HFFc6 (cell line): ENCODE measurements at regions not wholly inside any gene's neighbourhood (a gene's known extent, or its start where the extent isn't known, plus 50 kb on each side); places are given as distances from the start of the nearest gene placed in this dataset.
A peak's percentile ranks its signal among the peaks of the same experiment; 100 is the strongest.

ENCODE experiments used
- DNase-seq: peaks from one replicate; pipeline ENCODE4 v3.0.0-alpha.2; 2018
- H3K27ac Mint-ChIP-seq: 2 replicates; pipeline ENCODE4 v1.8.0; 2020; ENCODE audit warnings: mild to moderate bottlenecking, mixed read lengths
- H3K27me3 Mint-ChIP-seq: 2 replicates; pipeline ENCODE4 v1.8.0; 2021; ENCODE audit warnings: mild to moderate bottlenecking, moderate library complexity, mixed read lengths; ENCODE audit not compliant: insufficient read depth
- H3K36me3 Mint-ChIP-seq: 2 replicates; pipeline ENCODE4 v1.8.0; 2021; ENCODE audit warnings: low read depth, mixed read lengths
- H3K4me1 Mint-ChIP-seq: 2 replicates; pipeline ENCODE4 v1.8.0; 2020; ENCODE audit warnings: low read depth, mixed read lengths
- H3K4me3 Mint-ChIP-seq: 2 replicates; pipeline ENCODE4 v1.8.0; 2020; ENCODE audit warnings: mild to moderate bottlenecking, moderate library complexity, mixed read lengths
- H3K9me3 Mint-ChIP-seq: 2 replicates; pipeline ENCODE4 v1.8.0; 2020; ENCODE audit warnings: mild to moderate bottlenecking, mixed read lengths
- TF ChIP-seq, protein P1 (sequence below): fragments of 200-600 bp; sonication (generic); IDR thresholded peaks from 2 replicates; pipeline ENCODE4 v1.5.0; 2021; ENCODE audit warnings: antibody characterized with exemption, mild to moderate bottlenecking

DNA sequence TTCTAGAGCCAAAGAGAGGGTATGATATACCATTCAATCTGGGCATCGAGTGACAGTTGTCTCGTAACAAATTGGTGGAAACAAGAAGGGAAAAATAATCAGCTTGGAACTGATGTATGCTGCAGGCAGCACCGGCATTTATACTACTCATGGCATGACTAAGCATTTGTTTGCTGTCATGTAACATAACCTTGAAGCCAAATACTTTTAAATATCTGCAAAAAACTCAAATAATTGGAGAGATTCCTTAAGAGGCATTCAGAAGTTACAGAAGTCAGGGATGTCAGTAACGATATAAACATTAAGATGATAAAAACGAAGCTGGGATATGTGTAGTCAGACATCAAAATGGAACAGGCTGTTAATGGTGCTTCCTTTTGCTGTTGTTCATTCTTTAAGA, 157.3 kb upstream of the MMADHC start:
- Mint-ChIP-seq H3K4me1 (peaks cover 80% of the 10 kb centered on the region), H3K36me3 (no peaks in the 10 kb centered on the region), H3K9me3 (no peaks in the 10 kb centered on the region), H3K4me3 (peak overlapping the region; percentile 75), H3K27me3 (no peaks in the 10 kb centered on the region), H3K27ac (peak overlapping the region; percentile 89)
- DNase-seq, result peak; percentile 85
- TF ChIP-seq, protein P1, sequence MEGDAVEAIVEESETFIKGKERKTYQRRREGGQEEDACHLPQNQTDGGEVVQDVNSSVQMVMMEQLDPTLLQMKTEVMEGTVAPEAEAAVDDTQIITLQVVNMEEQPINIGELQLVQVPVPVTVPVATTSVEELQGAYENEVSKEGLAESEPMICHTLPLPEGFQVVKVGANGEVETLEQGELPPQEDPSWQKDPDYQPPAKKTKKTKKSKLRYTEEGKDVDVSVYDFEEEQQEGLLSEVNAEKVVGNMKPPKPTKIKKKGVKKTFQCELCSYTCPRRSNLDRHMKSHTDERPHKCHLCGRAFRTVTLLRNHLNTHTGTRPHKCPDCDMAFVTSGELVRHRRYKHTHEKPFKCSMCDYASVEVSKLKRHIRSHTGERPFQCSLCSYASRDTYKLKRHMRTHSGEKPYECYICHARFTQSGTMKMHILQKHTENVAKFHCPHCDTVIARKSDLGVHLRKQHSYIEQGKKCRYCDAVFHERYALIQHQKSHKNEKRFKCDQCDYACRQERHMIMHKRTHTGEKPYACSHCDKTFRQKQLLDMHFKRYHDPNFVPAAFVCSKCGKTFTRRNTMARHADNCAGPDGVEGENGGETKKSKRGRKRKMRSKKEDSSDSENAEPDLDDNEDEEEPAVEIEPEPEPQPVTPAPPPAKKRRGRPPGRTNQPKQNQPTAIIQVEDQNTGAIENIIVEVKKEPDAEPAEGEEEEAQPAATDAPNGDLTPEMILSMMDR, result no peak

DNA sequence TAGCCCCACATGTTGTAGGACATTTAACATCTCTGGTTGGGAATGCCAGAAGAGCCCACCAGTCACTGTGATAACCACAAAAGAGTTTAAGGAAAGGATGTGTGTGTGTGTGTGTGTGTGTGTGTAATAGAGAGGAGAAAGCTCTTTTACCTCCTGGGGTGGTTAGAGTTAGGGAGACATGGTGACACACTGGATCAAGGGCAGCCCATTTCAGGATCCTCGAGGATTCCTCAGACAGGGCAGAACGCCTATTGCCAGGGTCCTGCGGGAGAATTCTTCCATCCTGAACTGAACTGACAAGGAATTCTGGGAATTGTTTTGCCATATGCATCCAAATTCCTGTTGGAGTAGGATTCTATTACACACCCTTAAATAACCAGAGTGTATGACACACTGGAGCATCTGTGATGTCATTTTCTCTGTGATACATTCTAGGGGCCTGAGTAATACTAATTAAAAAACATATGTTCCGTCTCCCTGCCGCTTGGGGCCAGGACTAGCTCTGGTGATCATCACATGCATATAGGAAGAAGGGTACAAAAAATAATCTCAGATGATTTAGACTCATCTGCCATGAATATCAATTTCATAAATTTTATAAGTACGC, 156.4 kb upstream of the MMADHC start:
- TF ChIP-seq, protein P1, result peak; percentile 55
- Mint-ChIP-seq H3K27ac (peak overlapping the region; percentile 89), H3K4me3 (peak overlapping the region; percentile 75), H3K36me3 (no peaks in the 10 kb centered on the region), H3K27me3 (no peaks in the 10 kb centered on the region), H3K9me3 (no peaks in the 10 kb centered on the region), H3K4me1 (peaks cover 90% of the 10 kb centered on the region)
- DNase-seq, result peak; percentile 95

GRCh38 chr2:149741646-149742045, 154.1 kb upstream of the MMADHC start:
- Mint-ChIP-seq H3K9me3 (no peaks in the 10 kb centered on the region), H3K27me3 (no peaks in the 10 kb centered on the region), H3K27ac (peak overlapping the region; percentile 72), H3K4me1 (peaks cover 93% of the 10 kb centered on the region), H3K4me3 (peak overlapping the region; percentile 37; the same call in 1 of the 2 replicates), H3K36me3 (peaks cover 2% of the 10 kb centered on the region; the same call in 1 of the 2 replicates)
- peak; percentile 83 for DNase-seq
- TF ChIP-seq, protein P1, result no peak

- no peak for DNase-seq
- Mint-ChIP-seq H3K4me3 (no peak overlapping the region), H3K4me1 (peaks cover 88% of the 10 kb centered on the region)
Measured at GRCh38 chr2:149740490-149740889, 152.9 kb upstream of the MMADHC start.

GRCh38 chr2:149739883-149740265, 152.3 kb upstream of the MMADHC start:
- no peak overlapping the region; the same call in 1 of the 2 replicates for H3K4me3 Mint-ChIP-seq
- no peaks in the 10 kb centered on the region for H3K9me3 Mint-ChIP-seq
- no peaks in the 10 kb centered on the region for H3K27me3 Mint-ChIP-seq
- peak overlapping the region; percentile 61 for H3K27ac Mint-ChIP-seq
- H3K36me3 Mint-ChIP-seq, result peaks cover 9% of the 10 kb centered on the region; the same call in 1 of the 2 replicates
- DNase-seq, result no peak
- TF ChIP-seq, protein P1, result no peak
- H3K4me1 Mint-ChIP-seq, result peaks cover 88% of the 10 kb centered on the region

More at GRCh38 chr2:149740490-149740889, 152.9 kb upstream of the MMADHC start:
- H3K9me3 Mint-ChIP-seq, result no peaks in the 10 kb centered on the region
- TF ChIP-seq, protein P1, result no peak
- peaks cover 8% of the 10 kb centered on the region; the same call in 1 of the 2 replicates for H3K36me3 Mint-ChIP-seq
- H3K27me3 Mint-ChIP-seq, result no peaks in the 10 kb centered on the region
- peak overlapping the region; percentile 54 for H3K27ac Mint-ChIP-seq
